ENCODE measurements at regions not wholly inside any gene's neighbourhood (a gene's known extent, or its start where the extent isn't known, plus 50 kb on each side); places are given as distances from the start of the nearest gene placed in this dataset.

DNA sequence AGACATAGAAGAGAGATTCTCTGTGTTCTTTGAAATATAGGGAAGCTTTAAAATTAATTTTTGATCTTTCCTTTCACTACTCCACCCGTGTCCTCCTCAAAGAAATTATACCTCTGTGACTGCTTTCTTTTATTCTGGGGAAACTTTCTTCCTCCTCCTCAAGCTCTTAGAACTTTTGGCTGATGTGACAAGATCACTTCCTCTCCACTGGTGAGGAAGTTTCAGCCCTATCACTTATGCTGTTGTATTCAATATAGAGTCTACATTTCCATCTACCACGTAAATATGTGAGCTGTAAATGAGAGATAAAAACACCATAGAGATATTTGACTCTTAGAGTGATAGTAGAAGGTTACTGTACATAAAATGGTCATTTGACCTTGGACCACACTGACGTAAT lies 141.9 kb upstream of the SASH1 start:
- no peaks in the 10 kb centered on the region for H3K36me3 ChIP-seq (ENCODE audit: insufficient read depth in 1 of 2, low read depth in 1 of 2)
- no peaks in the 10 kb centered on the region for H3K9me3 ChIP-seq
- ATAC-seq = no peak
- no peaks in the 10 kb centered on the region for H3K27me3 ChIP-seq (ENCODE audit: insufficient read depth in 3 of 3, low read length in 2 of 3)
- no peak overlapping the region for H3K27ac ChIP-seq
- H3K4me1 ChIP-seq = no peaks in the 10 kb centered on the region
- no peak overlapping the region for H3K4me3 ChIP-seq
- TF ChIP-seq, protein P1, sequence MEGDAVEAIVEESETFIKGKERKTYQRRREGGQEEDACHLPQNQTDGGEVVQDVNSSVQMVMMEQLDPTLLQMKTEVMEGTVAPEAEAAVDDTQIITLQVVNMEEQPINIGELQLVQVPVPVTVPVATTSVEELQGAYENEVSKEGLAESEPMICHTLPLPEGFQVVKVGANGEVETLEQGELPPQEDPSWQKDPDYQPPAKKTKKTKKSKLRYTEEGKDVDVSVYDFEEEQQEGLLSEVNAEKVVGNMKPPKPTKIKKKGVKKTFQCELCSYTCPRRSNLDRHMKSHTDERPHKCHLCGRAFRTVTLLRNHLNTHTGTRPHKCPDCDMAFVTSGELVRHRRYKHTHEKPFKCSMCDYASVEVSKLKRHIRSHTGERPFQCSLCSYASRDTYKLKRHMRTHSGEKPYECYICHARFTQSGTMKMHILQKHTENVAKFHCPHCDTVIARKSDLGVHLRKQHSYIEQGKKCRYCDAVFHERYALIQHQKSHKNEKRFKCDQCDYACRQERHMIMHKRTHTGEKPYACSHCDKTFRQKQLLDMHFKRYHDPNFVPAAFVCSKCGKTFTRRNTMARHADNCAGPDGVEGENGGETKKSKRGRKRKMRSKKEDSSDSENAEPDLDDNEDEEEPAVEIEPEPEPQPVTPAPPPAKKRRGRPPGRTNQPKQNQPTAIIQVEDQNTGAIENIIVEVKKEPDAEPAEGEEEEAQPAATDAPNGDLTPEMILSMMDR (IDR thresholded peaks at IDR 0.05) = no peak
- DNase-seq = no peak
- 84 to 87% (median 86%) methylated on average over 3 of the region's 3 CpGs for WGBS, 3 donors
- intact Hi-C loops (cut with DNase I) = no loop called here

DNA sequence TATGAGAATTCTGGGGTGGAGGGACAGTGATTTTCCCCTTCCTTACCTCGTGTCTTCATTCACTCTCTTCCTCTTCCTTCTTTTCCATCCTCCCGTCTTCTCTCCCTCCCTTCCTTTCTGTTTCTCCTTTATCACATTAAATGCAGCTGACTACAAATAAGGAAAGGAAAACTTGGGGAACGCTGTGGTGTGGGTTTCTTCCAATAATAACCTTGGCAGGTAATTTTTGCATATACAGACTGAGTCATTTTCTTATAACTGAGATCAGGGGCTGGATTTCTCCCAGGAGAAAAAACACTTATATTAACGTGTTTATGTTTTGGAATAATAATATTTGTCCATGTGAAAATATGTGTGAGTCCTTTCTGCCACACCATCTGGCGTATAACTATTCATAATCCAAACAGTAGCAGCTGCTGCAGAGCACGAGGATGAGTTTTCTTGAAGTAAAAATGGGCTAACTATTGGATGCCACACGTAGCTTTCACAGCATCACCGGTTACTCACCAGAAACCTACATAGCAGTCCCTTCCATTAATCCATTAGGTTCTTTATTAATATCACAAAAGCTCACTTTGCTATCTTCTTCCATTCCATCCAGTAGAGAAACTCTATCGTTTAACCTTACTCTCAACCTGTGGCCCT lies 139.2 kb upstream of the SASH1 start:
- no peaks in the 10 kb centered on the region for H3K36me3 ChIP-seq (ENCODE audit: insufficient read depth in 1 of 2, low read depth in 1 of 2)
- no peaks in the 10 kb centered on the region for H3K27me3 ChIP-seq (ENCODE audit: insufficient read depth in 3 of 3, low read length in 2 of 3)
- TF ChIP-seq, protein P1 (IDR thresholded peaks at IDR 0.05) = no peak
- no peak for DNase-seq
- H3K27ac ChIP-seq = no peak overlapping the region
- WGBS, 3 donors = 31 to 55% (median 35%) methylated on average over 9 of the region's 9 CpGs
- no peaks in the 10 kb centered on the region for H3K9me3 ChIP-seq
- intact Hi-C loops (cut with DNase I) = no loop called here
- H3K4me1 ChIP-seq = no peaks in the 10 kb centered on the region
- no peak for ATAC-seq
- H3K4me3 ChIP-seq = no peak overlapping the region

DNA sequence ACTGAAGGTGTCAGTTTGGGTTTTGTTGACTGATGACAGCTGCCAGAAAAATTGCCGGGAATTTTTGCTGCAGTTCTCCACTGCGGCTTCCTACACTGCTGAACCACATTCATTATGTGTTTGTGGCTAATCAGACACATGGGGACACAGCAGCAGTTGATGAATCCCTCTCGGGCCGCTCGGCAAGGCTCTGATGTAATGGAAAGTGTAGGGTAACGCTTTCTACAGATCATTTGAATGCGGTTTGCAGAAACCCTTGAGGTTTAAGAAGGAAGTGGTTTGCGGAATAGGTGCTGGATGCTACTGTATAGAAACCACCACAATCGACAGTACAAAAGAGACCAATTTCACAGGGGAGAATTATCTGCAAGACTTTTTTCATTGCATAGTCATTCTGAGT lies 138.7 kb upstream of the SASH1 start:
- Histone ChIP-seq H3K9me3 (no peaks in the 10 kb centered on the region), H3K27ac (no peak overlapping the region), H3K4me1 (no peaks in the 10 kb centered on the region), H3K27me3 (ENCODE audit: insufficient read depth in 3 of 3, low read length in 2 of 3) (no peaks in the 10 kb centered on the region), H3K4me3 (no peak overlapping the region), H3K36me3 (ENCODE audit: insufficient read depth in 1 of 2, low read depth in 1 of 2) (no peaks in the 10 kb centered on the region)
- TF ChIP-seq, protein P1 (IDR thresholded peaks at IDR 0.05) = no peak
- intact Hi-C loops (cut with DNase I) = no loop called here
- ATAC-seq (no peak), DNase-seq (no peak)
- 39 to 51% (median 42%) methylated on average over 9 of the region's 9 CpGs for WGBS, 3 donors

DNA sequence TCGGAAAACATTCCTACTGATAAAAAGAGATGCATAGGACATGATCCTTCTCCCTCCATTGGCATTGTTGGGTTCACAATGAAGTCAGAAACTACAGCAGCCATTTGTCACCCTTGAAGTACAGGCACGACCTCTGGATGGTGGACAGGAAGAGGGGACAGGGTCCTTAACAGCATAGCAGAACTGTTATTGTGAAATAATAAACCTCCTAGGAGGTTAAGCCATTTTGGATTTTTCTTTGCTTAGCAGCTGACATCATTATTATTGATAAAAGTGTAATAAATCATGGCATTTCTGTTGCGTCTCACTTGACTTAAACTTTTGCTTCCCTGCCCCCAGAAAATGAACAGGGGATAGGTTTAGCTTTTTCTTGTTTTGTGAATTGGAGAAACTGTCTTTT lies 134.3 kb upstream of the SASH1 start:
- Histone ChIP-seq H3K27me3 (ENCODE audit: insufficient read depth in 3 of 3, low read length in 2 of 3) (no peaks in the 10 kb centered on the region), H3K4me3 (no peak overlapping the region), H3K27ac (no peak overlapping the region), H3K4me1 (no peaks in the 10 kb centered on the region), H3K9me3 (no peaks in the 10 kb centered on the region), H3K36me3 (ENCODE audit: insufficient read depth in 1 of 2, low read depth in 1 of 2) (no peaks in the 10 kb centered on the region)
- TF ChIP-seq, protein P1 (IDR thresholded peaks at IDR 0.05) = no peak
- ATAC-seq = no peak
- WGBS, 3 donors = 93 to 100% (median 98%) methylated on average over 3 of the region's 3 CpGs
- intact Hi-C loops (cut with DNase I) = no loop called here
- no peak for DNase-seq

DNA sequence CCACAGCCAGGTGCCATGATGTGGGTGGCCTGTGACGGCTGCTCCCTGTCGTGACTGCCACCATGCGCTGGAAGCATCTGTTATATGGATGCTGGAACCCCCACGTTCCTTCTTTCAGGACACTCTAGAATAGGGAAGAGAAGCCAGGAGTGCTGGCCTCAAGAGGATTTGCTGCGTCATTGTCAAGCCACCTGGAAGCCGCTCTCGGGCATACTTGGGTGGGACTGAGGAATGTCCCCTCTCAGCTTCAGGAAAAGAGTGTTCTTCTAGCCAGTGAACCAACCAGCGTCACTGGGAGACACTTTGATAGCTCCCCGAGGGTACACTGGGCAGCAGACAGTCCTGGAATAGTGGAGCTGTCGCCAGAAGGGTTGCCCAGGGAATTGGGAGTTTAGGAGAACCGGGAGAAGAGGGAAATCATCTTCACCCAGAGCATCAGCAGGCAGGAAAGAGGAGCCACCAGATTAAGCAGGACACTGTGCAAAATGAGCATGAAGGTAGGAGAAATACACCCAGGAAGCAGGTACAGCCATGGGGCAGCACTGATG lies 130.8 kb upstream of the SASH1 start:
- H3K27me3 ChIP-seq (ENCODE audit: insufficient read depth in 3 of 3, low read length in 2 of 3) = no peaks in the 10 kb centered on the region
- TF ChIP-seq, protein P1 (IDR thresholded peaks at IDR 0.05) = no peak
- DNase-seq (no peak), ATAC-seq (no peak)
- H3K9me3 ChIP-seq = no peaks in the 10 kb centered on the region
- intact Hi-C loops (cut with DNase I) = no loop called here
- H3K4me3 ChIP-seq = no peak overlapping the region
- no peaks in the 10 kb centered on the region for H3K36me3 ChIP-seq (ENCODE audit: insufficient read depth in 1 of 2, low read depth in 1 of 2)
- H3K4me1 ChIP-seq = no peaks in the 10 kb centered on the region
- H3K27ac ChIP-seq = no peak overlapping the region
- 82 to 90% (median 86%) methylated on average over 11 of the region's 11 CpGs for WGBS, 3 donors
